ENCODE measurements at regions not wholly inside any gene's neighbourhood (a gene's known extent, or its start where the extent isn't known, plus 50 kb on each side); places are given as distances from the start of the nearest gene placed in this dataset.

DNA sequence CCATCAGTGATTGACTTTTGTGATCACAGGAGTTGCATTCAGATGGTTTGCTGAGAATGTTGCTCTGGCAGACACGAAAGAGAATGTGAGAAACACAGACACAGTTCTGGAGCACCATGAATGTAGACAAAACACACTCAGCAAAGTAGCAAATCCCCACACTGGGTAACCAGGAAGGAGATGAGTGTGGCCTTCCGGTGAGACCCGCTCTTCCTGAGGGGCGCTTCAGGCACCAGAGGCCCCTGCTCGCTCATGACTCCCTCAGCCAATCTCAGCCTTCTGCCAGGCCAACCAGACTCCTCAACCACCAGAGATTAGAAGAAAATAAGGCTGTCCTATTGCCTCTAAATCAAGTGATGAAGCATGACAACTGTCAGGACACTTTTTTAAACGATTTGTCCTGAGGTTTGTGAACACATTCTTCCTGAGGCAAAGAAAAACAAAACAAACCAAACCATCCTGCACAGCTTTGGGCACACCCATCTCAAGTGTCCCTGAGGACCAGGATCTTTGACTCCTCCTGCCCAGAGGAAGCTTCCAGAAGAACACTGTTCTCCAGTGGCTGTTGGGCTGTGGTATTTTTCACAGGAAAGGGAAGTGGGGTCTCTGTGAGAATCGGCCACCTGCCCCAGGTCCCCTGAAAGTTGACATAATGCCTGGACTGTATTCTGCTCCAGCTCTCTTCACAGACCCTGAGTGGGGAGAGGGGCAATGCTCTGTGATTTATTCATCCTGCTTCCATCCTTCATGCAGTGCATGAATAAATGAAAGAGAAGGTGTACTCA is 152.8 kb downstream of the BCL11A start:
- DNase-seq (ENCODE audit: low read depth) = no peak

DNA sequence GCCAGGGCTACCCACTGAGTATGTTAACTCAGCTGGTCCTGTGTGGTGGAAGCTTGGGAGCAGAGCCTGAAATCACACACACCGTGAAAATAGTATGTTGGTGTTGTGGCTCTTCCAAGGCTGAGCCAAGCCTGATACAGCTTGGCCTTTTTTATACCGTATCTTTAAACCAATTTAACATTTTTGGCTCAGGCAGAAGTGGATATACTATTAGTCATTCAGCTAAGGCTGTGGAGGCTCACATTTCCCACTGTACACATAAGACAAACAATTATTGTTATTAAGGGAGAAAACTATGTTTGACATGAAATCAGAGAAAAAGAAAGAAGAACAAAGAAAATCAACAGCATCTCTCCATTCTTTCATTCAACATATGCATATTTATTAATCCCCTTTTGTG is 159.0 kb downstream of the BCL11A start:
- DNase-seq (ENCODE audit: low read depth) = no peak

GRCh38 chr2:60391649-60392375 is 161.6 kb downstream of the BCL11A start:
- no peak for DNase-seq (ENCODE audit: low read depth)

DNA sequence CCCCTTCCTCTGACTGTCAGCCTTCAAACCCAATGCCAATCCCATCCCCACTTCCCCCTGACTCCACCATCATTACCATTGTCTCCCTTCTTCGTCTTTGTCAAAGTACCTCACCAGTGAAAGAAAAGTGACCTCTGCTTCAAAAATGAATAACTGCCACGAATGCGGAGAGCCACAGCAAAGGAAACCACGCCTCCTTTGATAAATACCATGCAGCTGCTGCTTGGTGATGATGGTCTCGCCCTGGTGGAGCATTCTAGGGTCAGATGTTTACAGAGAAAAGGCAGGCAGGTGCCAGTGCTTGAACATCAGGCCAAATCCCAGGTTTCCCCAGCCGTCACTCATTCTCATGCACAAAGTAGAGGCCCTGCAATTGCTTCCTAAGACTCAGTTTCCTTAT is 162.2 kb downstream of the BCL11A start:
- no peak for DNase-seq (ENCODE audit: low read depth)

- DNase-seq (ENCODE audit: low read depth) = no peak
Observed at GRCh38 chr2:60386436-60386835, 167.0 kb downstream of the BCL11A start.

- no peak for DNase-seq (ENCODE audit: low read depth)
Observed at GRCh38 chr2:60385648-60386047, 167.8 kb downstream of the BCL11A start.

- DNase-seq (ENCODE audit: low read depth) = peak; percentile 50
Observed at GRCh38 chr2:60383401-60384143, 169.9 kb downstream of the BCL11A start.

DNA sequence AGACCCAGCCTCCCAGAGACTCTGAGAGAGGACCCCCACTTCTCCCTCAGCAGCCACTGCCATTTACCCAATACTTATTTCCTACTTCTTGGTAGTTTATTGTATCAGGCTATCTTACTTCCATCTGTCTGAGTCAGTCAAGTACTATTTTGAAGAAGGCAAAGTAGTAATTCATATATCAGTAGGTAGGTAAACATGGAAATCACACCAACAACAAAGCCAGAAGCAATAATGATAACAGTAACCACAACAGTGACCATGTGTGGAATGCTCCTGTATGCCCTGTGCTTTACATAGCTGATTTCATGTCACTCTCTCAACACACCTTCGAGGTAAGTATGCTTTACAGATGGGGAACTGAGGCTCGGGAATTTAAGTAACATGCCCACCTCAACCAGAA is 173.0 kb downstream of the BCL11A start:
- DNase-seq (ENCODE audit: low read depth) = no peak

DNA sequence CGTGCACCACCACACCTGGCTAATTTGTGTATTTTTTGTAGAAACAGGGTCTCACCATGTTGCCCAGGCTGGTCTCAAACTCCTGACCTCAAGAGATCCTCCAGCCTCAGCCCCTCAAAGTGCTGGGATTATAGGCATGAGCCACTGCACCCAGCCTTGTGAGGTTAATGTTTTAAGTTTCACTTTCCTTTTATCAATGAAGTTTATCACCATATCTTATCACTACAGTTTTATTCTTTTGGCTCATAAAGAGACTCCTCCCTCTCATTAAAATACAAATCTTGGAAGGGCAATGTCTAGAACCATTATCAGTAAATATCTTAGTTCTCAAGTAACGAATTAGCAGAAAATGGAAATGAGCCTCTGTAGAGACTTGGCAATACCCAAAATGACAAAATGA is 173.8 kb downstream of the BCL11A start:
- DNase-seq (ENCODE audit: low read depth) = no peak

DNA sequence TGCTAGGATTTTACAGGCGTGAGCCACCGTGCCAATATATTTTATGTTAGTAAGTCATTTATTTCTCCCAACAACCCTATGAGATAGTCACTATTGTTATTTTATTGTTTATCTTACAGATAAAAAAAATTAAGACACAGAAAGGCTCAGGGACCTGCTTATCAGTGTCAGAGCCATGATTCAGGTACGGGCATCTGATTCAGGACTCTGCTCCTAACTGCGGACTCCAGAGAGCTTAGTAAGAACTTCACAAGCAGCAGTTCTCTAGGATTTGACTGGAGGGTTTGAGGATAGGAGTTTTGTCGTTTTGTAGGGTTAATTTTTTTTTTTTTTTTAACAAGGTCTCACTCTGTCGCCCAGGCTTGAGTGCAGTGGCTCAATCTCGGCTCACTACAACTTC is 174.2 kb downstream of the BCL11A start:
- DNase-seq (ENCODE audit: low read depth) = no peak

- no peak for DNase-seq (ENCODE audit: low read depth)
Observed at GRCh38 chr2:60377825-60378224, 175.6 kb downstream of the BCL11A start.

- peak; percentile 51 for DNase-seq (ENCODE audit: low read depth)
Observed at GRCh38 chr2:60376252-60376651, 177.2 kb downstream of the BCL11A start.

DNA sequence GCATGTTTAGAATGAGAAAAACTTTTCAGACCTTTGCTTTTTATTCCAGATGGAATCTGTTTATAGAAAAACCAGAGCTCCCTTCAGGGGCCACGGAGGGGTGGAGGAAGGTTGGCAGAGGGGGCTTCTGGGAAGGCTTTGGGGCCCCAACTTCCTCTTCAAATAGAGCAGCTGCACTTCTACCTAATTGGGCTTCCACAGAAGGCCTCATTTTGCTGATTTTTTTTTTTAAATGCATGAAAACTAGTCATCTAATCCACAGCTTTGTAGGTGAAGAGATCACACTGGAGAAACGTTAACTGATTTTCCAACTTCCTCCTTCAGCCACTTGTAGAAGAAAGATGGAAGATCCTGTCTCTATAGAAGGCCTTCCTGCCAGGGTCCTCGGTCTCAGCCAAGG is 181.8 kb downstream of the BCL11A start:
- DNase-seq (ENCODE audit: low read depth) = no peak

DNA sequence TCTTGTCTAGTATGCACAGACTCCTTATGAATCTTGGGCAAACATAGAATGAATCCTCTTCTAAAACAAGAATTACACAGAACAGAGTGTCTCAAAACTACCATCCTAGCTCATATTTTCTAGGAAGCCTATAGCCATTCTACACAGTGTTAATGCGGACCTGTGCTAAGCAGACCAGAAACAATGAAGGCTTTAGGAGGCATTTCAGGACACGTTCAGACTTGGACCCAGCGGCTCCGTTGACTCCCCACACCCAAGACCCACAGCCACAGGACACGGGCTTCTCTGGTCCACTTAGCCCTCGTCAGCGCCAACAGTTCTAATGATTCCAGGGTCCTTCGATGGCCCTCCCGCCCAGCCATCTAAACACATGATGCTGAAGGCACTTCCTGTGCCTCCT is 182.2 kb downstream of the BCL11A start:
- DNase-seq (ENCODE audit: low read depth) = no peak

DNA sequence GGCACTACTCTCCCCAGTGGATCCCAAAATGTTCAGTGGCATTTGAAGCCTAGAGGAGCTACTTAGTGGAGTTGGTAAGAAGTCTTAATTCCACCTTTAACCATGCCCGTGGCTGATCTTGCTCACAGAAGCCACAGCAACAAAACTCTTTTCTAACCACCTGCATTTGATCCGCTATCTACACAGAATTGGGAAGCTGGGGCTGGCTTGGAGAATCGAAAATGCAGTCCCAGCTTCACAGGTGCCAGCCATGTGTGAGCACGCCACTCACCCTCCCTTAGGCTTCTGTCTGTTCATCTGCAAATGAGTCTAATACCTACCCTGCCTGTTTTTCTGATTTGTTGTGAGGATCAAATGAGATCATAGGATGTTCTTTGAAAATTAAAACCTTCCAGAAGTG is 182.6 kb downstream of the BCL11A start:
- no peak for DNase-seq (ENCODE audit: low read depth)

DNA sequence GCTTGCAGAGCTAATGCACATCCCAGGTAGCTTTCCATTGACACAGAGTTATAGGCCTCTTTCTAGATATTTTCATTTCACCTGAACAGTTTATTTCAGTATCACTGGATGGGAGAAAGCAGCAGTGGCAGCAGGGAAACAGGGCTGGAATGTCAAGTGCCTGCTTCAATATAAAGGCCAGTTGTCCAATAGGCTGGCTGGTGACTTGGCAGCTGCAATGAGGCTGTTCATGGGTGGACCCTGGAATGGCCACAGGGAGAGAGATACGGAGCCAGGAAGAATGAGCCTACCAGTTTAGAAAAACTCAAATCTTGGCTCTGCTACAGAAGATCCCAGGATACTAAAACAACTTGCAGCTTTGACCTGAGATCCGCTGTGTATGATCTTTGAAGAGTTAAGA is 185.0 kb downstream of the BCL11A start:
- DNase-seq (ENCODE audit: low read depth) = no peak

DNA sequence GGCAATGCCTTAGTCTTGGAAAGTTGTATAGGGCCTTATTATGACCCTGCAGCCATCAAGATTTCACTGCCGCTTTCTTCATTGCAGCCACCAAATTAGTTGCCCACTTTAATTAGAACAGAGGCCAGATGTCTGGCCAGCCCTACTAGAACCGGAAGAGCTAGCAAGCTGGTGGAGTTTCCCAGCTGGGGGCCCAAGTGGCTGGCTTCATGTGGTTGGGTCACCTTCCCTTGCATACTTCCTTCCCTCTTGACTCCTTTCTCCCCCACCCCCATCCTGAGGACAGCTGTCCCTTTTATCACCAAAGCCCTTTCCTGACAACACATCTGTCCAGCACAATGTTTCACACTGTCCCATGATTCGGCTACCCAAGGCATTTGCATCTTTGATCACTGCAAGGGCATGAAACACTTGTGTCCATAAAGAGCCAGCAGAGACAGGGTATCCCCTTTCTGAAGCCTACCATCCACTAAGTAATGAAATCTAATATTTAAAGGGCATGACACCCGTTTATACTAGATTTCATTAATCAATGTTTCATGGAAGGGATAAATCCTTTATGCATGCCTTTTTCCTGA is 187.2 kb downstream of the BCL11A start:
- DNase-seq (ENCODE audit: low read depth) = peak; percentile 92

DNA sequence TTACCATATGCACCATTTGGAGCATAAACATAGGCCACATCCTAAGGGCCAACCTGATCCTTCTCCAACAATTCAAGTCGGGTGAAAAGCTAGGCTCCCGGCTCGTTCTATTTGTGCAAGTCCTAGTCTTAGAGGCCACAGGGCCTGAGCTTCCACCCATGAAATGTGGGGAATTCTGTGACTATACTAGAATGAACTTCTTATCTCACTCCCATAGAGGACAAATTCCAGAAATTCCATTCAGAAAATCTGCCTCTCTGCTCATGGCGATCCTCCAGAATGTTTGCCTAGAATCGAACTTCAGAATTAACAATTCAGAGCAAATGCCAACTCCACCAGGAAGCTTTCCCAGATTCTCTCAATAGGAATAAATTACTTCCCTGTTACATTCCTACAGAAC is 187.9 kb downstream of the BCL11A start:
- DNase-seq (ENCODE audit: low read depth) = no peak

GRCh38 chr2:60364491-60364890 is 189.0 kb downstream of the BCL11A start:
- DNase-seq (ENCODE audit: low read depth) = no peak

DNA sequence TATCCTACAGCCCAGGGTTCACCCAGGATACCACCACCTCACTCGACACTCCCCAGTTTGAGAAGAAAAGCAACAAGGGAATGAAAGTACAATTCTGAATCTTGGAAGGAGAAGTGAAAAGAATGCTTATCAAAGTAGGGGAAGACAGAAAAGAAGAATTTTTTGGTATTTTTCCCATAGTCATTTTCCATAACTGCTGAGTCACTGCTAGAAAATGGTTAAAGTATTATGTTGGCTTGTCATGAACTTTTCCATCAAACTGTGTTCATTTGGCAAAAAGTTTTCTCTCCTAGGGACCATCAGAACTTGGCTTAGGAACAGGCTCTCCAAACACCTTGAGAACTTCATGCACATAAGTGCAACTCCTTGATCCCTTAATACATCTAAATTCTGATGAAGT is 192.0 kb downstream of the BCL11A start:
- DNase-seq (ENCODE audit: low read depth) = no peak

- no peak for DNase-seq (ENCODE audit: low read depth)
Observed at GRCh38 chr2:60359569-60359968, 193.9 kb downstream of the BCL11A start.

GRCh38 chr2:60358476-60358875 is 195.0 kb downstream of the BCL11A start:
- DNase-seq (ENCODE audit: low read depth) = no peak

DNA sequence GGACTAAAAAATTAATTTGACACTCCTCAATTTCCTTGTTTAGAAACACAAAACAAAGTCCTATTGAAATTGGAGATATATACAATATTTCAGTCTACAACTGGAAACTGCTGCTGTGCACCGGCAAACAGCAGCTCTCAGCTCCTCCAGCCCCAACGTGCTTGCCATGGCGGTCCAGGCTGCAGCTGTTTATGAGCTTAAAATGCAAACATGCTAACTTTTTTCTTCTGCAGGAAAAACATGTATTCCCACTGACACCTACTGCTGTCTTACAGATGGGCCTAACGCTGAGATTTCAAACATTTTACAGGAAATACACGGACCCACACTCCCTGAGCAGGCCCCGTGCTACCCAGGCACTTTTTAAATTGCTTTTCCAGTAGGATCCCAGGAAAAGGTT is 195.5 kb downstream of the BCL11A start:
- DNase-seq (ENCODE audit: low read depth) = no peak

Measured in CMK (cell line).